ENCODE measurements at regions not wholly inside any gene's neighbourhood (a gene's known extent, or its start where the extent isn't known, plus 50 kb on each side); places are given as distances from the start of the nearest gene placed in this dataset.

- no peak for DNase-seq
Measured at GRCh38 chr1:208421486-208421885, 177.3 kb upstream of the PLXNA2 start.

GRCh38 chr1:208423526-208423925 is 179.3 kb upstream of the PLXNA2 start:
- DNase-seq, result no peak

- DNase-seq, result no peak
Measured at GRCh38 chr1:208425096-208425495, 180.9 kb upstream of the PLXNA2 start.

- no peak for DNase-seq
Measured at GRCh38 chr1:208430220-208430619, 186.0 kb upstream of the PLXNA2 start.

- peak; percentile 54 for DNase-seq
Measured at GRCh38 chr1:208431721-208432120, 187.5 kb upstream of the PLXNA2 start.

GRCh38 chr1:208432346-208432745 is 188.2 kb upstream of the PLXNA2 start:
- DNase-seq, result no peak

GRCh38 chr1:208433086-208433485 is 188.9 kb upstream of the PLXNA2 start:
- no peak for DNase-seq

- no peak for DNase-seq
Measured at GRCh38 chr1:208433971-208434370, 189.8 kb upstream of the PLXNA2 start.

GRCh38 chr1:208437401-208437800 is 193.2 kb upstream of the PLXNA2 start:
- peak; percentile 30 for DNase-seq

GRCh38 chr1:208438112-208438699 is 194.0 kb upstream of the PLXNA2 start:
- DNase-seq, result no peak

- DNase-seq, result no peak
Measured at GRCh38 chr1:208445758-208446203, 201.6 kb upstream of the PLXNA2 start.

GRCh38 chr1:208446271-208446691 is 202.1 kb upstream of the PLXNA2 start:
- DNase-seq, result no peak

GRCh38 chr1:208448425-208448824 is 204.2 kb upstream of the PLXNA2 start:
- DNase-seq, result no peak

GRCh38 chr1:208449951-208450350 is 205.8 kb upstream of the PLXNA2 start:
- no peak for DNase-seq

GRCh38 chr1:208450958-208451357 is 206.8 kb upstream of the PLXNA2 start:
- DNase-seq, result no peak

GRCh38 chr1:208455821-208456220 is 211.6 kb upstream of the PLXNA2 start:
- no peak for DNase-seq

- DNase-seq, result no peak
Measured at GRCh38 chr1:208456487-208456886, 212.3 kb upstream of the PLXNA2 start.

GRCh38 chr1:208460823-208461222 is 216.6 kb upstream of the PLXNA2 start:
- no peak for DNase-seq

GRCh38 chr1:208461680-208462079 is 217.5 kb upstream of the PLXNA2 start:
- DNase-seq, result no peak

- DNase-seq, result no peak
Measured at GRCh38 chr1:208462761-208463160, 218.6 kb upstream of the PLXNA2 start.

GRCh38 chr1:208465266-208465665 is 221.1 kb upstream of the PLXNA2 start:
- no peak for DNase-seq

- no peak for DNase-seq
Measured at GRCh38 chr1:208465786-208466590, 221.8 kb upstream of the PLXNA2 start.

GRCh38 chr1:208467151-208467780 is 223.1 kb upstream of the PLXNA2 start:
- no peak for DNase-seq

- DNase-seq, result no peak
Measured at GRCh38 chr1:208475449-208475848, 231.3 kb upstream of the PLXNA2 start.
